ENCODE measurements at regions not wholly inside any gene's neighbourhood (a gene's known extent, or its start where the extent isn't known, plus 50 kb on each side); places are given as distances from the start of the nearest gene placed in this dataset.
A peak's percentile ranks its signal among the peaks of the same experiment; 100 is the strongest.

GRCh38 chr7:142535123-142535779 lies 214.0 kb upstream of the PRSS1 start:
- TF ChIP-seq CTCF (IDR thresholded peaks at IDR 0.05; ENCODE audit: insufficient read depth, low read depth, low read length, missing control alignments) = peak; percentile 80
- H3K4me3 ChIP-seq (ENCODE audit: low read depth, low read length) = no peak overlapping the region
- peak; percentile 68 for DNase-seq (ENCODE audit: low read depth)

- no peak for TF ChIP-seq CTCF (IDR thresholded peaks at IDR 0.05; ENCODE audit: insufficient read depth, low read depth, low read length, missing control alignments)
- no peak for DNase-seq (ENCODE audit: low read depth)
- H3K4me3 ChIP-seq (ENCODE audit: low read depth, low read length) = no peak overlapping the region
Observed at GRCh38 chr7:142534726-142535122, 214.5 kb upstream of the PRSS1 start.

GRCh38 chr7:142533920-142534319 lies 215.4 kb upstream of the PRSS1 start:
- TF ChIP-seq CTCF (IDR thresholded peaks at IDR 0.05; ENCODE audit: insufficient read depth, low read depth, low read length, missing control alignments) = no peak
- no peak for DNase-seq (ENCODE audit: low read depth)
- no peak overlapping the region for H3K4me3 ChIP-seq (ENCODE audit: low read depth, low read length)

GRCh38 chr7:142529591-142529990 lies 219.7 kb upstream of the PRSS1 start:
- no peak for DNase-seq (ENCODE audit: low read depth)
- no peak for TF ChIP-seq CTCF (IDR thresholded peaks at IDR 0.05; ENCODE audit: insufficient read depth, low read depth, low read length, missing control alignments)
- H3K4me3 ChIP-seq (ENCODE audit: low read depth, low read length) = no peak overlapping the region

GRCh38 chr7:142528608-142529408 lies 220.5 kb upstream of the PRSS1 start:
- no peak for DNase-seq (ENCODE audit: low read depth)
- TF ChIP-seq CTCF (IDR thresholded peaks at IDR 0.05; ENCODE audit: insufficient read depth, low read depth, low read length, missing control alignments) = no peak
- H3K4me3 ChIP-seq (ENCODE audit: low read depth, low read length) = no peak overlapping the region

GRCh38 chr7:142523821-142524460 lies 225.3 kb upstream of the PRSS1 start:
- DNase-seq (ENCODE audit: low read depth) = no peak
- no peak overlapping the region for H3K4me3 ChIP-seq (ENCODE audit: low read depth, low read length)
- no peak for TF ChIP-seq CTCF (IDR thresholded peaks at IDR 0.05; ENCODE audit: insufficient read depth, low read depth, low read length, missing control alignments)

Measured in GM12865 (cell line).